Upper lobe of right lung (tissue), 1 donor: ENCODE measurements at regions not wholly inside any gene's neighbourhood (a gene's known extent, or its start where the extent isn't known, plus 50 kb on each side); places are given as distances from the start of the nearest gene placed in this dataset.

Source experiments
- ATAC-seq: fragments of 200-7000 bp; cut with Tn5 transposase; one replicate; pipeline ENCODE4 v1.9.1; 2020; ENCODE audit warnings: mild to moderate bottlenecking, moderate library complexity
- DNase-seq: peaks from one replicate; pipeline ENCODE4 v3.0.0-alpha.2; 2020
- H3K27ac ChIP-seq: fragments of 200-600 bp; one replicate; pipeline ENCODE4 v1.8.0; 2022
- H3K27me3 ChIP-seq: fragments of 200-600 bp; one replicate; pipeline ENCODE4 v1.8.0; 2022; ENCODE audit warnings: mild to moderate bottlenecking
- H3K36me3 ChIP-seq: fragments of 200-600 bp; one replicate; pipeline ENCODE4 v1.8.0; 2022
- H3K4me1 ChIP-seq: fragments of 200-600 bp; one replicate; pipeline ENCODE4 v1.8.0; 2022
- H3K4me3 ChIP-seq: fragments of 200-600 bp; one replicate; pipeline ENCODE4 v1.8.0; 2022; ENCODE audit warnings: mild to moderate bottlenecking
- H3K9me3 ChIP-seq: fragments of 200-600 bp; one replicate; pipeline ENCODE4 v1.8.0; 2022
- intact Hi-C: fragments of 100-400 bp; cut with DNase I; formaldehyde crosslinking; loops from one replicate; pipeline ENCODE4 v1.11.0; 2022
- TF ChIP-seq, protein P1 (sequence below): fragments of 200-600 bp; IDR thresholded peaks from one replicate; pipeline ENCODE4 v1.8.0; 2022; ENCODE audit warnings: antibody characterized with exemption
- donor health status: DM: no; HTN: yes; CAD: no; lungs with severe emphysema.

DNA sequence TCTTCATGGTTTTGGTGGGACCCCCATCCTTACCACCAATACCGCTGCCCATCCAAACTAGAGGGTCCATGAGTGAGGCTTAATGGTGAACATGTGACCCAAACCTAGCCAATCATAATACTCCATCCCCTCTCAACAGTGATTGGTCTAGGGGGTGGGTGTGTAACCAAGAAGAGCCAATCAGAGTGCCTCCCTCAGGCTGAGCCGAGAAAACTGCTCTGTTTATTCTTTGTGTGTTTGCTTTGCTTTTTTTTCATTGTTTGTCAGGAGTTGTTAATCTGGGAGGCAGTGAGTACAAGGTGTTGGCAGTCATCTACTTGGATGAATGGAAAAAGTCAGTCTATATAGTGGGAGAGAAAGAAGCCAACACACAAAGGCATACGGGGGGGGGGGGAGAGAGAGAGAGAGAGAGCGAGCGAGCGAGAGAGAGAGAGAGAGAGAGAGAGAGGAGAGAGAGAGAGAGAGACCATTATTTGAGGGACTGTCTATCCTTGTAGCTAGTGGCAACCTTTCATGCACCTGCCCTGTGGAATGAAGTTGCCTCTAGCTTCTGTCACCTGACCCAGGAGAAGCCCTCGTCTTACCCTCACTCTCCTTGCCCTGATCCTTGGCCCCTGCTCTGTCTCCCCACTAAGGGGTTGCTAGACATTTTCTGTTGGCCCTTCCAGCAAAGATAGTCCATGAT lies 441.7 kb downstream of the TYW1 start:
- Histone ChIP-seq H3K27me3 (no peaks in the 10 kb centered on the region), H3K36me3 (no peaks in the 10 kb centered on the region), H3K4me1 (no peaks in the 10 kb centered on the region), H3K27ac (no peak overlapping the region), H3K9me3 (no peaks in the 10 kb centered on the region), H3K4me3 (no peak overlapping the region)
- intact Hi-C loops: no loop called here
- no peak for ATAC-seq
- TF ChIP-seq, protein P1, sequence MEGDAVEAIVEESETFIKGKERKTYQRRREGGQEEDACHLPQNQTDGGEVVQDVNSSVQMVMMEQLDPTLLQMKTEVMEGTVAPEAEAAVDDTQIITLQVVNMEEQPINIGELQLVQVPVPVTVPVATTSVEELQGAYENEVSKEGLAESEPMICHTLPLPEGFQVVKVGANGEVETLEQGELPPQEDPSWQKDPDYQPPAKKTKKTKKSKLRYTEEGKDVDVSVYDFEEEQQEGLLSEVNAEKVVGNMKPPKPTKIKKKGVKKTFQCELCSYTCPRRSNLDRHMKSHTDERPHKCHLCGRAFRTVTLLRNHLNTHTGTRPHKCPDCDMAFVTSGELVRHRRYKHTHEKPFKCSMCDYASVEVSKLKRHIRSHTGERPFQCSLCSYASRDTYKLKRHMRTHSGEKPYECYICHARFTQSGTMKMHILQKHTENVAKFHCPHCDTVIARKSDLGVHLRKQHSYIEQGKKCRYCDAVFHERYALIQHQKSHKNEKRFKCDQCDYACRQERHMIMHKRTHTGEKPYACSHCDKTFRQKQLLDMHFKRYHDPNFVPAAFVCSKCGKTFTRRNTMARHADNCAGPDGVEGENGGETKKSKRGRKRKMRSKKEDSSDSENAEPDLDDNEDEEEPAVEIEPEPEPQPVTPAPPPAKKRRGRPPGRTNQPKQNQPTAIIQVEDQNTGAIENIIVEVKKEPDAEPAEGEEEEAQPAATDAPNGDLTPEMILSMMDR: no peak
- no peak for DNase-seq

DNA sequence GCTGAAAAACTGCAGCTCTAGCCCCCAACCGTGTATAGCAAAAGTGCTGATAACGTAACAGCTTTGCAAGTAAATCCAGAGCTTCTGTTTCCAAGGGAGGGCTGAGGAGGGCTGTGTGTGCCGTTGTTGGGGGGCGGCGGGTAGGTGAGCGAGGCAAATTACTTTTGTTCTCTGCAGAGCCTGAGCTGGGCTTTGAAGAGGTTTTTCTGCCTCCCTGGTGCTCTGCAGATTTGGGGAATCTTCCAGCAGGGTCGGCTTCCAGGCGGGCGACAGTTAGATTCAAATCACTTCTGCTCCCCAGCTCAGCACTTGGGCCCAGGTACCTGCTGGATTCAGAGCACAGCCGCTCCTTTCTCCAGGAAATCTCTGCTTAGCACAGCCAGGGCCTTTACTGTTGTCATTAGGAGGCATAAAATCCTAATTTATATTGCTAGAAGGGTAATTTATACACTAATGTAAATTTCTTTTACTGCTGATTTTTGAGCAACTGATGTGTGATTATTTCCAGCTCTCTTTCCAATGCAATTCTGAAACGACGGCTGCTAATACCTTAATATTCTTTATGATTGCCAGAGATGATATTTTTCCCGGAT lies 442.4 kb downstream of the TYW1 start:
- H3K27ac ChIP-seq: no peak overlapping the region
- intact Hi-C loops: no loop called here
- H3K9me3 ChIP-seq: no peaks in the 10 kb centered on the region
- H3K4me3 ChIP-seq: no peak overlapping the region
- DNase-seq (no peak), ATAC-seq (no peak)
- no peaks in the 10 kb centered on the region for H3K4me1 ChIP-seq
- TF ChIP-seq, protein P1: no peak
- H3K27me3 ChIP-seq: no peaks in the 10 kb centered on the region
- H3K36me3 ChIP-seq: no peaks in the 10 kb centered on the region

DNA sequence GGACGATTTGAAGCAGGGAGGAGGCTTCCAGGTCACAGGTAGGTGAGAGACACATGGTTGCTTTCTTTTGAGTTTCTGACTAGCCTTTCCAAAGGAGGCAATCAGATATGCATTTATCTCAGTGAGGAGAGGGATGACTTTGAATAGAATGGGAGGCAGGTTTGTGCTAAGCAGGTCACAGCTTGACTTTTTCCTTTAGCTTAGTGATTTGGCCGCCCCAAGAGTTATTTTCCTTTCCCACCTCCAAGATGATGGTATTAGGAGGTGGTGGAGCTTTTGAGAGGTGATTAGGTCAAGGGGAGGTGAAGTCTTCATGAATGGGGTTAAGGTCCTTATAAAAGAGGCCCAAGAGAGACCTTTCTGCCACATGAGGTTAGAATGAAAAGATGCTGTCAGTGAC lies 443.7 kb downstream of the TYW1 start:
- DNase-seq: no peak
- no peaks in the 10 kb centered on the region for H3K4me1 ChIP-seq
- H3K36me3 ChIP-seq: no peaks in the 10 kb centered on the region
- H3K4me3 ChIP-seq: no peak overlapping the region
- no peaks in the 10 kb centered on the region for H3K9me3 ChIP-seq
- TF ChIP-seq, protein P1: no peak
- ATAC-seq: no peak
- no peak overlapping the region for H3K27ac ChIP-seq
- intact Hi-C loops: no loop called here
- no peaks in the 10 kb centered on the region for H3K27me3 ChIP-seq

DNA sequence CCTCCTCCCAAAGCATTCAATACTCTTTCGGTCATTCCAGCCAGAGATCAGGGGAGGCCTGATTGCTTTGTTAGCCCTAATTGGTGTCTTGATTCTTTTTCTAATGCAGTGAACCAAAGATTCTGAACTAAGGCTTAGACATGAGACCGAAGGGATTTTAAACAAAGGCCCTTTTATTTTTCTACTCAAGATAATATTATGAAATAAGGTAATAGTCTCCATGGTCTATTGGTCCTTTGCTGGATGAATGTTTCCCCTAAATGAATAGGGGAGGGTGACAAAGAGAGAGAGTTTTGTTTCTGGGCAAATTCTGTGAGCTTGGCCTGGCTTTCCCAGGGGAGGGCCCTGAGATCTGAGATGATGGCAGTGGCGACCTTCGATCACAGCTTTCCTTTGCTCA lies 449.1 kb downstream of the TYW1 start:
- H3K27ac ChIP-seq: no peak overlapping the region
- no peaks in the 10 kb centered on the region for H3K9me3 ChIP-seq
- no peaks in the 10 kb centered on the region for H3K36me3 ChIP-seq
- no peak overlapping the region for H3K4me3 ChIP-seq
- no peaks in the 10 kb centered on the region for H3K27me3 ChIP-seq
- TF ChIP-seq, protein P1: no peak
- DNase-seq: no peak
- H3K4me1 ChIP-seq: no peaks in the 10 kb centered on the region
- intact Hi-C loops: no loop called here
- no peak for ATAC-seq

DNA sequence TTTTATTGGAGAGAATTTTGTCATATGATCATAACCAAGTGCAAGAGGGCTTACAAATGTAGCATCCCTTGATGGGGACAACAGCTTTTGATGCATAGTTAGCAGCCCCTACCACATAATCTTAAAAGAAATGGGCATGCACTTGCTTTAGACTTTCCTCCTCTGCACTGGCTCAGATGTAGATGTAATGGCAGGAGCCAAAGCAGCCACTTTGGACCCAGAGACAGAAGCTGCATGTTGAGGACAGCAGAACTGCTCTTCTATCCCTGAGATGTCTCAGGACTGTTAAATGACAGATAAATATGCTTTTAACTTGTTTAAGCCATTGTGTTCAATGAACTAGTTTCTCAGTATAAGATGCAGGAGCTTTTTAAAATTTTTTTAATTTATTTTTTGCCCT lies 450.7 kb downstream of the TYW1 start:
- DNase-seq (no peak), ATAC-seq (no peak)
- no peaks in the 10 kb centered on the region for H3K9me3 ChIP-seq
- no peak overlapping the region for H3K27ac ChIP-seq
- intact Hi-C loops: no loop called here
- no peaks in the 10 kb centered on the region for H3K36me3 ChIP-seq
- H3K4me1 ChIP-seq: no peaks in the 10 kb centered on the region
- H3K27me3 ChIP-seq: no peaks in the 10 kb centered on the region
- TF ChIP-seq, protein P1: no peak
- H3K4me3 ChIP-seq: no peak overlapping the region
